Mammary epithelial cell (primary cell): ENCODE measurements at regions not wholly inside any gene's neighbourhood (a gene's known extent, or its start where the extent isn't known, plus 50 kb on each side); places are given as distances from the start of the nearest gene placed in this dataset.

ENCODE experiments used
- EZH2 ChIP-seq: IDR thresholded peaks from 2 replicates; pipeline ENCODE4 v1.6.1; 2012; ENCODE audit warnings: low read length, inconsistent platforms, borderline replicate concordance
- TF ChIP-seq, protein P1 (sequence below), 2 donors: IDR thresholded peaks in 1 of 2; conservative IDR thresholded peaks in 1 of 2; 2 replicates each; pipeline ENCODE4 v1.5.1; 2011 to 2012; ENCODE audit warnings: inconsistent platforms in 2 of 2, low read length in 2 of 2, mild to moderate bottlenecking in 2 of 2, control low read depth in 1 of 2, low read depth in 1 of 2; ENCODE audit not compliant: insufficient read depth in 1 of 2; ENCODE audit errors: extremely low read depth in 1 of 2

DNA sequence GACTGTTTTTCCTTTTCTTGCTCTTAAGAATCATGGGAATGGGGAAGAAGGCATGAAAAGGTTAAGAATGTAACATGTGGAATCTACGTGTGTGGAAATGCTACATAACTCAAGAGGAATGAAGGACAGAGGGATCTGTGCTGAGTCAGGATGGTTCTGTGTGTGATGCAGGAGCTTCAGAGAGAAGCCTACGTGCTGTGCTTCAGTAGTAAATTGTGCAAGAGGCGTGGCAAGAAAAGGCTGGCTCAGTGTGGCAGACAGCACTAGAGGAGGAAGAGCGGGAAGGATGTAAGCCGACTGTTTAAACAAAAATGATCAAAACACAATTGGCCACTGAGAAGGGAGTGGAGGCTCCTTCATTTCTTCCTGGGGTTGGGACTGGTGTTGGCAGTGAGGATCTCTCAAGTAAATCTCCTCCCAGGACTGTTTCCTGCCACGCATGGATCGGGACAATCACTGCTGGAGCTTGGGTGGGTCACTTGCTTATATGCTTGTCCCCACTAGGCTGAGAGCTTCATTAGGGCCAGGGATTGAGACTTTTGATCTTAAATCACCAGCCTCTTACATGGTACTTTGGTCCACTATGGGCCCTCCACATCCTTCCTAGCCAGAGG, 59.4 kb upstream of the BASP1 start:
- TF ChIP-seq, protein P1, sequence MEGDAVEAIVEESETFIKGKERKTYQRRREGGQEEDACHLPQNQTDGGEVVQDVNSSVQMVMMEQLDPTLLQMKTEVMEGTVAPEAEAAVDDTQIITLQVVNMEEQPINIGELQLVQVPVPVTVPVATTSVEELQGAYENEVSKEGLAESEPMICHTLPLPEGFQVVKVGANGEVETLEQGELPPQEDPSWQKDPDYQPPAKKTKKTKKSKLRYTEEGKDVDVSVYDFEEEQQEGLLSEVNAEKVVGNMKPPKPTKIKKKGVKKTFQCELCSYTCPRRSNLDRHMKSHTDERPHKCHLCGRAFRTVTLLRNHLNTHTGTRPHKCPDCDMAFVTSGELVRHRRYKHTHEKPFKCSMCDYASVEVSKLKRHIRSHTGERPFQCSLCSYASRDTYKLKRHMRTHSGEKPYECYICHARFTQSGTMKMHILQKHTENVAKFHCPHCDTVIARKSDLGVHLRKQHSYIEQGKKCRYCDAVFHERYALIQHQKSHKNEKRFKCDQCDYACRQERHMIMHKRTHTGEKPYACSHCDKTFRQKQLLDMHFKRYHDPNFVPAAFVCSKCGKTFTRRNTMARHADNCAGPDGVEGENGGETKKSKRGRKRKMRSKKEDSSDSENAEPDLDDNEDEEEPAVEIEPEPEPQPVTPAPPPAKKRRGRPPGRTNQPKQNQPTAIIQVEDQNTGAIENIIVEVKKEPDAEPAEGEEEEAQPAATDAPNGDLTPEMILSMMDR (conservative IDR thresholded peaks at IDR 0.05 in 1 of 2, IDR thresholded peaks at IDR 0.05 in 1 of 2; ENCODE audit: extremely low read depth in 1 of 2, insufficient read depth in 1 of 2, low read depth in 1 of 2, low read length in 2 of 2): no peak
- no peak for TF ChIP-seq EZH2
